Activated effector memory CD4-positive, alpha-beta T cell treated with Interleukin-2 at 50 U/mL for 16 hours (primary cell): ENCODE measurements at regions not wholly inside any gene's neighbourhood (a gene's known extent, or its start where the extent isn't known, plus 50 kb on each side); places are given as distances from the start of the nearest gene placed in this dataset.

Experiments
- DNase-seq: peaks from one replicate; pipeline ENCODE4 v3.0.0-alpha.2; 2020

- DNase-seq: no peak
Observed at GRCh38 chr7:441684-442421, 77.8 kb downstream of the PDGFA start.

DNA sequence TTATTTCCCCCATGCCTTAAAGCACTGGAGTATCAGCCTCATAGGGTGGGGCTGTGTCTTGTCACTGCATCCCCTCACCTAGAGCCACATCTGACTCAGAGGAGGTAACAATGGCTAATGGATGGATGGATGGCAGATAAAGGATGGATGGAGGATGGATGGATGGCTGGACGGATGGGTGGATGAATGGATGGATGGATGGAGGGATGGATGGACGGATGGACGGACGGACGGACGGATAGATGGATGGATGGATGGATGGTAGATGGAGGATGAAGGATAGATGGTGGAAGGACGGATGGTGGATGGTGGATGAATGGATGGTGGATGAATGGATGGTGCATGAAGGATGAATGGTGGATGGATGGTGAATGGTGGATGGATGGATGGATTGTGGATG is 77.2 kb downstream of the PDGFA start:
- no peak for DNase-seq

GRCh38 chr7:443279-443833 is 76.3 kb downstream of the PDGFA start:
- DNase-seq: no peak

GRCh38 chr7:444606-445005 is 75.0 kb downstream of the PDGFA start:
- no peak for DNase-seq

GRCh38 chr7:445020-445419 is 74.6 kb downstream of the PDGFA start:
- no peak for DNase-seq

GRCh38 chr7:445563-446288 is 73.9 kb downstream of the PDGFA start:
- DNase-seq: no peak

DNA sequence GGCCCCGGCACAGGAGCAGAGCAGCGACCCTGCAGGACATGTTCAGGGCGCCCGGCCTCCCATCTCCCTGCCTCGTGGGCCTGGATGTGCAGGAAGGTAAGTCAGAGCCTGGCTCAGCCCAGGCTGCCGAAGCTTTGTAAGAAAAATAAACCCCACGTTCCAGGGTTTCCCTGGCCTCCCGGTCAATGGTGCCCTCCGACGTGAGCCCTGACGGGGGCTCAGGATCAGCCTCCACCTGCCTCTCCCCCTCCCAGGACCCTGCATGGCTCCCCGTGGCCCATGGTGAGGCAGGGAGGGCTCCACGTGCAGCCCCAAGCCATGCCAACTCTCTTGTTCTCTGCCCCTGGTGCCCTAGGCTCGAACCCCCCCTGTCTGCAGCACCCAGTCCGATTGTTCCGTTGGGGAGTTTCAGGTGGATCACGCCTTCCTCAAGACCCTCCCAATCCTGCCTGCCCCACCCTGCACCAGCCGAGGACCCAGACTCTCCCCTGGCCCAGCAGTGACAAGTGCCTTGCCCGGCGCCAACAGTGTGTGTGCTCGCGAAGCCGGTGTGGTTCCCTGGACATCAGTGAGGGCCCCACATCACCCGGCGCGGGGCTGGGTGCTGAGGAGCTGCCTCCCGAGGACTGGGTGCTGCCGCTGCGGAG is 73.2 kb downstream of the PDGFA start:
- no peak for DNase-seq
